H9 (cell line): ENCODE measurements at regions not wholly inside any gene's neighbourhood (a gene's known extent, or its start where the extent isn't known, plus 50 kb on each side); places are given as distances from the start of the nearest gene placed in this dataset.

ENCODE experiments used
- DNase-seq: peaks from one replicate; pipeline ENCODE4 v3.0.0-alpha.2; 2017
- H2AFZ ChIP-seq: one replicate; pipeline ENCODE4 v1.6.1; 2013; ENCODE audit warnings: mild to moderate bottlenecking, low read length, control low read depth, moderate library complexity
- H2AK5ac ChIP-seq: 2 replicates; pipeline ENCODE4 v1.6.1; 2013; ENCODE audit warnings: low read length, control low read depth, mixed read lengths; ENCODE audit not compliant: insufficient read length
- H2BK120ac ChIP-seq: one replicate; pipeline ENCODE4 v1.6.1; 2013; ENCODE audit warnings: low read depth, mild to moderate bottlenecking, low read length, control low read depth, inconsistent platforms; ENCODE audit not compliant: poor library complexity, severe bottlenecking
- H2BK12ac ChIP-seq: 2 replicates; pipeline ENCODE4 v1.6.1; 2013; ENCODE audit warnings: low read length, control low read depth, mixed read lengths, low read depth; ENCODE audit not compliant: insufficient read length
- H2BK15ac ChIP-seq: 2 replicates; pipeline ENCODE4 v1.6.1; 2013; ENCODE audit warnings: low read depth, low read length, control low read depth
- H2BK20ac ChIP-seq: one replicate; pipeline ENCODE4 v1.6.1; 2013; ENCODE audit warnings: low read depth, mild to moderate bottlenecking, low read length, control low read depth, inconsistent platforms; ENCODE audit not compliant: poor library complexity, severe bottlenecking
- H2BK5ac ChIP-seq: 2 replicates; pipeline ENCODE4 v1.6.1; 2013; ENCODE audit warnings: low read length, control low read depth, mixed read lengths; ENCODE audit not compliant: insufficient read length
- H3K14ac ChIP-seq: 2 replicates; pipeline ENCODE4 v1.6.1; 2013; ENCODE audit warnings: low read length, control low read depth; ENCODE audit not compliant: insufficient read depth
- H3K18ac ChIP-seq: 2 replicates; pipeline ENCODE4 v1.6.1; 2013; ENCODE audit warnings: low read depth, mild to moderate bottlenecking, mixed read lengths, low read length, control low read depth; ENCODE audit not compliant: insufficient read length
- H3K23ac ChIP-seq: 2 replicates; pipeline ENCODE4 v1.6.1; 2013; ENCODE audit warnings: low read length, control low read depth, mixed read lengths, low read depth; ENCODE audit not compliant: insufficient read length
- H3K23me2 ChIP-seq: 2 replicates; pipeline ENCODE4 v1.6.1; 2013; ENCODE audit warnings: low read depth, mild to moderate bottlenecking, mixed read lengths, low read length, control low read depth; ENCODE audit not compliant: insufficient read length, poor library complexity, severe bottlenecking
- H3K27ac ChIP-seq: 2 replicates; pipeline ENCODE4 v1.5.1; 2013; ENCODE audit warnings: low read length, control low read depth, mixed read lengths, low read depth; ENCODE audit not compliant: insufficient read length
- H3K27me3 ChIP-seq: 2 replicates; pipeline ENCODE4 v1.6.1; 2013; ENCODE audit warnings: low read length, control low read depth, inconsistent platforms; ENCODE audit not compliant: insufficient read depth
- H3K4ac ChIP-seq: 2 replicates; pipeline ENCODE4 v1.6.1; 2013; ENCODE audit warnings: low read depth, mild to moderate bottlenecking, control low read depth, inconsistent platforms, low read length, moderate library complexity
- H3K4me1 ChIP-seq: 2 replicates; pipeline ENCODE4 v1.6.1; 2013; ENCODE audit warnings: low read length, control low read depth, inconsistent platforms; ENCODE audit not compliant: insufficient read depth
- H3K4me2 ChIP-seq: 2 replicates; pipeline ENCODE4 v1.6.1; 2013; ENCODE audit warnings: low read length, control low read depth, mixed read lengths; ENCODE audit not compliant: insufficient read length, insufficient read depth
- H3K56ac ChIP-seq: 2 replicates; pipeline ENCODE4 v1.6.1; 2013; ENCODE audit warnings: low read depth, mild to moderate bottlenecking, mixed read lengths, low read length, control low read depth; ENCODE audit not compliant: insufficient read length
- H3K79me1 ChIP-seq: 2 replicates; pipeline ENCODE4 v1.6.1; 2013; ENCODE audit warnings: low read depth, mild to moderate bottlenecking, moderate library complexity, low read length, control low read depth, inconsistent platforms; ENCODE audit not compliant: insufficient read depth, poor library complexity, severe bottlenecking
- H3K79me2 ChIP-seq: 2 replicates; pipeline ENCODE4 v1.6.1; 2013; ENCODE audit warnings: low read length, control low read depth, inconsistent platforms; ENCODE audit not compliant: insufficient read depth
- H3K9ac ChIP-seq: 2 replicates; pipeline ENCODE4 v1.6.1; 2013; ENCODE audit warnings: low read length, control low read depth, mixed read lengths; ENCODE audit not compliant: insufficient read length; ENCODE audit errors: extremely low read depth
- H3K9me3 ChIP-seq: one replicate; pipeline ENCODE4 v1.6.1; 2013; ENCODE audit warnings: low read depth, low read length, inconsistent platforms; ENCODE audit not compliant: control insufficient read depth
- H3T11ph ChIP-seq: one replicate; pipeline ENCODE4 v1.6.1; 2013; ENCODE audit warnings: mild to moderate bottlenecking, low read length, control low read depth, inconsistent platforms
- H4K20me1 ChIP-seq: one replicate; pipeline ENCODE4 v1.6.1; 2013; ENCODE audit not compliant: control insufficient read depth, insufficient read length, insufficient read depth
- H4K5ac ChIP-seq: 2 replicates; pipeline ENCODE4 v1.6.1; 2013; ENCODE audit warnings: low read depth, mild to moderate bottlenecking, mixed read lengths, low read length, control low read depth; ENCODE audit not compliant: insufficient read length
- H4K8ac ChIP-seq: replicated peaks from 2 replicates; pipeline ENCODE4 v1.6.1; 2013; ENCODE audit warnings: low read length, control low read depth, mixed read lengths, low read depth; ENCODE audit not compliant: insufficient read length
- H4K91ac ChIP-seq: 2 replicates; pipeline ENCODE4 v1.6.1; 2013; ENCODE audit warnings: low read depth, mild to moderate bottlenecking, moderate library complexity, mixed read lengths, low read length, control low read depth; ENCODE audit not compliant: insufficient read length
- H3K27ac Mint-ChIP-seq, 3 experiments: 2 replicates in 2 of 3; 3 replicates in 1 of 3; pipeline ENCODE4 v1.8.0; 2020 to 2021; ENCODE audit warnings: mixed read lengths in 3 of 3, mild to moderate bottlenecking in 1 of 3, moderate library complexity in 1 of 3
- H3K27me3 Mint-ChIP-seq: 2 replicates; pipeline ENCODE4 v1.8.0; 2021; ENCODE audit warnings: low read depth, mild to moderate bottlenecking, moderate library complexity, mixed read lengths
- H3K36me3 Mint-ChIP-seq, 3 experiments: 2 replicates in 2 of 3; 3 replicates in 1 of 3; pipeline ENCODE4 v1.8.0; 2020 to 2021; ENCODE audit warnings: low read depth in 3 of 3, mixed read lengths in 3 of 3; ENCODE audit not compliant: insufficient read depth in 1 of 3
- H3K4me1 Mint-ChIP-seq, 2 experiments: 2 replicates each; pipeline ENCODE4 v1.8.0; 2020; ENCODE audit warnings: mixed read lengths in 2 of 2
- H3K4me3 Mint-ChIP-seq, 2 experiments: 2 replicates in 1 of 2; 3 replicates in 1 of 2; pipeline ENCODE4 v1.8.0; 2020 to 2021; ENCODE audit warnings: mild to moderate bottlenecking in 2 of 2, mixed read lengths in 2 of 2, moderate library complexity in 1 of 2
- H3K9me3 Mint-ChIP-seq, 2 experiments: 2 replicates in 1 of 2; 3 replicates in 1 of 2; pipeline ENCODE4 v1.8.0; 2020; ENCODE audit warnings: mild to moderate bottlenecking in 2 of 2, mixed read lengths in 2 of 2, moderate library complexity in 1 of 2
- WGBS: extraction: QIAGEN DNeasy Blood & Tissue Kit; methylation state at CpG from one replicate; pipeline ENCODE4 v1.1.7; 2013; ENCODE audit warnings: missing lambda C conversion rate, low lambda C conversion rate, mixed read lengths; ENCODE audit not compliant: insufficient read length; ENCODE audit errors: extremely low coverage; 5-methylcytosine and 5-hydroxymethylcytosine counted together
- TF ChIP-seq, protein P1 (sequence below): fragments of 200-600 bp; sonication (generic); conservative IDR thresholded peaks from 3 replicates; pipeline ENCODE4 v1.8.0; 2021; ENCODE audit warnings: antibody characterized with exemption, mild to moderate bottlenecking

DNA sequence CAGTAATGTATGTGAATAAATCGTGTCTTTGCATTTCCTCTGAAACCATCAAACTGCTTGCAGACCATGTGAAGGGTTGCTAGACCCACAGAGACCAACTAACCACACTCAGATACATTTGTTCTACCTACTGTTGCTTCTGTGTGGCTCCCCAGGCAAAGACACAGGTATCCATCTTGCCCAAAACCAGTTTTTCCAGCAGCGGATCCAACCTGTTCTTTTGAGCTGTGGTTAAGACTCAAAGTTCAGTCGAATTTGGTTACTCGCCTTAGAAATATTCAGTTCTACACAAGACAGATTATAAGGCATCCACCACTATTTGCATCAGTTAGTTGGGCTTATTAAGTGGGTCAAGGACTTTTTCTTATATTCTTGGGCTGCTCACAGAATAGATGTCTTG is 276.2 kb upstream of the EPHA4 start:
- Mint-ChIP-seq H3K4me3 (no peak overlapping the region), H3K27me3 (no peaks in the 10 kb centered on the region), H3K27ac (no peak overlapping the region), H3K9me3 (no peaks in the 10 kb centered on the region; a peak in 1 of 5 replicates), H3K36me3 (no peaks in the 10 kb centered on the region), H3K4me1 (peaks cover 0 to 9% of the 10 kb centered on the region in 2 experiments; a peak in 2 of 4 replicates)
- no peaks in the 10 kb centered on the region for H3K79me2 ChIP-seq
- no peaks in the 10 kb centered on the region for H3K9me3 ChIP-seq
- no peak overlapping the region for H3K14ac ChIP-seq
- no peak overlapping the region for H3T11ph ChIP-seq
- H3K27ac ChIP-seq, result no peak overlapping the region
- no peaks in the 10 kb centered on the region for H3K23me2 ChIP-seq
- no peak overlapping the region for H3K18ac ChIP-seq
- no peak overlapping the region for H3K23ac ChIP-seq
- H2BK20ac ChIP-seq, result no peak overlapping the region
- no peak overlapping the region for H3K9ac ChIP-seq
- H3K79me1 ChIP-seq, result no peaks in the 10 kb centered on the region
- H2BK120ac ChIP-seq, result no peak overlapping the region
- H2BK5ac ChIP-seq, result no peak overlapping the region
- no peak for DNase-seq
- no peak overlapping the region for H4K5ac ChIP-seq
- H3K56ac ChIP-seq, result no peak overlapping the region
- H4K91ac ChIP-seq, result no peak overlapping the region
- TF ChIP-seq, protein P1, sequence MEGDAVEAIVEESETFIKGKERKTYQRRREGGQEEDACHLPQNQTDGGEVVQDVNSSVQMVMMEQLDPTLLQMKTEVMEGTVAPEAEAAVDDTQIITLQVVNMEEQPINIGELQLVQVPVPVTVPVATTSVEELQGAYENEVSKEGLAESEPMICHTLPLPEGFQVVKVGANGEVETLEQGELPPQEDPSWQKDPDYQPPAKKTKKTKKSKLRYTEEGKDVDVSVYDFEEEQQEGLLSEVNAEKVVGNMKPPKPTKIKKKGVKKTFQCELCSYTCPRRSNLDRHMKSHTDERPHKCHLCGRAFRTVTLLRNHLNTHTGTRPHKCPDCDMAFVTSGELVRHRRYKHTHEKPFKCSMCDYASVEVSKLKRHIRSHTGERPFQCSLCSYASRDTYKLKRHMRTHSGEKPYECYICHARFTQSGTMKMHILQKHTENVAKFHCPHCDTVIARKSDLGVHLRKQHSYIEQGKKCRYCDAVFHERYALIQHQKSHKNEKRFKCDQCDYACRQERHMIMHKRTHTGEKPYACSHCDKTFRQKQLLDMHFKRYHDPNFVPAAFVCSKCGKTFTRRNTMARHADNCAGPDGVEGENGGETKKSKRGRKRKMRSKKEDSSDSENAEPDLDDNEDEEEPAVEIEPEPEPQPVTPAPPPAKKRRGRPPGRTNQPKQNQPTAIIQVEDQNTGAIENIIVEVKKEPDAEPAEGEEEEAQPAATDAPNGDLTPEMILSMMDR, result no peak
- no peaks in the 10 kb centered on the region for H4K20me1 ChIP-seq
- no peak overlapping the region for H2BK12ac ChIP-seq
- no peak overlapping the region for H4K8ac ChIP-seq
- H3K4ac ChIP-seq, result no peak overlapping the region
- H2AK5ac ChIP-seq, result no peak overlapping the region
- H2BK15ac ChIP-seq, result no peak overlapping the region
- no peak overlapping the region for H2AFZ ChIP-seq
- no peak overlapping the region for H3K4me2 ChIP-seq
- WGBS, result no CpG with 5 or more reads among the region's 4 CpGs
- H3K4me1 ChIP-seq, result no peaks in the 10 kb centered on the region
- no peaks in the 10 kb centered on the region for H3K27me3 ChIP-seq
